GM21717 (cell line): ENCODE measurements at regions not wholly inside any gene's neighbourhood (a gene's known extent, or its start where the extent isn't known, plus 50 kb on each side); places are given as distances from the start of the nearest gene placed in this dataset.
"Not testable (repeated sequence)": the region's sequence is repeated elsewhere in the genome, so short reads cannot be mapped to it uniquely, and the experiment has no call there.

Source experiments
- ATAC-seq: cut with Tn5 transposase; IDR thresholded peaks from one replicate; pipeline ENCODE4 v1.9.1; 2021; ENCODE audit warnings: mild to moderate bottlenecking, moderate library complexity; ENCODE audit not compliant: unreplicated experiment

- ATAC-seq: no peak
Measured at GRCh38 chr5:112570708-112571444, 151.8 kb upstream of the EPB41L4A start.

- no peak for ATAC-seq
Measured at GRCh38 chr5:112573441-112573840, 154.4 kb upstream of the EPB41L4A start.

- ATAC-seq: no peak
Measured at GRCh38 chr5:112574536-112574935, 155.5 kb upstream of the EPB41L4A start.

- ATAC-seq: no peak
Measured at GRCh38 chr5:112576298-112576925, 157.3 kb upstream of the EPB41L4A start.

GRCh38 chr5:112579599-112580170, 158.0 kb upstream of the APC start:
- ATAC-seq: no peak

GRCh38 chr5:112581811-112582320, 155.8 kb upstream of the APC start:
- ATAC-seq: no peak

GRCh38 chr5:112583166-112583565, 154.5 kb upstream of the APC start:
- no peak for ATAC-seq

GRCh38 chr5:112584781-112585180, 152.9 kb upstream of the APC start:
- no peak for ATAC-seq

GRCh38 chr5:112586596-112587062, 151.1 kb upstream of the APC start:
- ATAC-seq: no peak

- not testable (repeated sequence) for ATAC-seq
Measured at GRCh38 chr5:112590858-112591257, 146.8 kb upstream of the APC start.

- ATAC-seq: no peak
Measured at GRCh38 chr5:112594095-112594850, 143.4 kb upstream of the APC start.

GRCh38 chr5:112594941-112595340, 142.7 kb upstream of the APC start:
- no peak for ATAC-seq

- no peak for ATAC-seq
Measured at GRCh38 chr5:112597831-112598230, 139.9 kb upstream of the APC start.

- not testable (repeated sequence) for ATAC-seq
Measured at GRCh38 chr5:112600510-112600909, 137.2 kb upstream of the APC start.

- no peak for ATAC-seq
Measured at GRCh38 chr5:112604732-112605630, 132.7 kb upstream of the APC start.

- no peak for ATAC-seq
Measured at GRCh38 chr5:112608975-112609374, 128.7 kb upstream of the APC start.

GRCh38 chr5:112612663-112613062, 125.0 kb upstream of the APC start:
- ATAC-seq: no peak

GRCh38 chr5:112614285-112614684, 123.4 kb upstream of the APC start:
- no peak for ATAC-seq

- ATAC-seq: no peak
Measured at GRCh38 chr5:112614986-112615385, 122.7 kb upstream of the APC start.
